ENCODE measurements at regions not wholly inside any gene's neighbourhood (a gene's known extent, or its start where the extent isn't known, plus 50 kb on each side); places are given as distances from the start of the nearest gene placed in this dataset.

GRCh38 chr14:49050822-49051221 lies 535.4 kb downstream of the RPS29 start:
- Histone ChIP-seq H3K27ac (ENCODE audit: low read depth, low read length, poor library complexity, severe bottlenecking) (no peak overlapping the region), H3K9ac (ENCODE audit: low read length) (no peak overlapping the region), H2AFZ (ENCODE audit: low read length) (no peak overlapping the region), H3K4me3 (ENCODE audit: low read depth, low read length, poor library complexity, severe bottlenecking) (no peak overlapping the region), H3K27me3 (ENCODE audit: insufficient read depth, low read length) (no peaks in the 10 kb centered on the region), H3F3A (ENCODE audit: insufficient read depth, low read length) (no peaks in the 10 kb centered on the region), H4K20me1 (ENCODE audit: insufficient read depth, low read length) (no peaks in the 10 kb centered on the region), H3K36me3 (ENCODE audit: insufficient read depth, low read length) (no peaks in the 10 kb centered on the region), H3K4me1 (ENCODE audit: insufficient read depth, low read length, severe bottlenecking) (no peaks in the 10 kb centered on the region), H3K9me2 (ENCODE audit: low read depth, low read length) (no peaks in the 10 kb centered on the region), H3K79me2 (ENCODE audit: insufficient read depth, low read length) (no peaks in the 10 kb centered on the region), H3K9me3 (ENCODE audit: low read length) (no peaks in the 10 kb centered on the region), H3K4me2 (ENCODE audit: low read length) (no peak overlapping the region)
- TF ChIP-seq CTCF (IDR thresholded peaks at IDR 0.05; ENCODE audit: low read length): no peak
- no peak for TF ChIP-seq EZH2 (IDR thresholded peaks at IDR 0.05; ENCODE audit: borderline replicate concordance, low read length)

GRCh38 chr14:49049711-49050110 lies 536.5 kb downstream of the RPS29 start:
- Histone ChIP-seq H3F3A (ENCODE audit: insufficient read depth, low read length) (no peaks in the 10 kb centered on the region), H3K79me2 (ENCODE audit: insufficient read depth, low read length) (no peaks in the 10 kb centered on the region)

GRCh38 chr14:49044981-49045380 lies 541.2 kb downstream of the RPS29 start:
- no peaks in the 10 kb centered on the region for H3K79me2 ChIP-seq (ENCODE audit: insufficient read depth, low read length)
- no peak overlapping the region for H3K4me2 ChIP-seq (ENCODE audit: low read length)
- no peak overlapping the region for H3K9ac ChIP-seq (ENCODE audit: low read length)
- no peaks in the 10 kb centered on the region for H3K4me1 ChIP-seq (ENCODE audit: insufficient read depth, low read length, severe bottlenecking)
- no peak overlapping the region for H3K4me3 ChIP-seq (ENCODE audit: low read depth, low read length, poor library complexity, severe bottlenecking)
- TF ChIP-seq CTCF (IDR thresholded peaks at IDR 0.05; ENCODE audit: low read length) (no peak), EZH2 (IDR thresholded peaks at IDR 0.05; ENCODE audit: borderline replicate concordance, low read length) (no peak)
- no peaks in the 10 kb centered on the region for H3K9me2 ChIP-seq (ENCODE audit: low read depth, low read length)
- no peaks in the 10 kb centered on the region for H3K9me3 ChIP-seq (ENCODE audit: low read length)
- no peaks in the 10 kb centered on the region for H3F3A ChIP-seq (ENCODE audit: insufficient read depth, low read length)
- H3K27me3 ChIP-seq (ENCODE audit: insufficient read depth, low read length): no peaks in the 10 kb centered on the region
- no peak overlapping the region for H2AFZ ChIP-seq (ENCODE audit: low read length)
- no peak overlapping the region for H3K27ac ChIP-seq (ENCODE audit: low read depth, low read length, poor library complexity, severe bottlenecking)
- H3K36me3 ChIP-seq (ENCODE audit: insufficient read depth, low read length): no peaks in the 10 kb centered on the region
- no peaks in the 10 kb centered on the region for H4K20me1 ChIP-seq (ENCODE audit: insufficient read depth, low read length)

More at GRCh38 chr14:49049711-49050110, 536.5 kb downstream of the RPS29 start:
- Histone ChIP-seq H3K4me2 (ENCODE audit: low read length) (no peak overlapping the region), H3K9me2 (ENCODE audit: low read depth, low read length) (no peaks in the 10 kb centered on the region), H3K4me3 (ENCODE audit: low read depth, low read length, poor library complexity, severe bottlenecking) (no peak overlapping the region), H3K36me3 (ENCODE audit: insufficient read depth, low read length) (no peaks in the 10 kb centered on the region), H3K27ac (ENCODE audit: low read depth, low read length, poor library complexity, severe bottlenecking) (no peak overlapping the region), H3K27me3 (ENCODE audit: insufficient read depth, low read length) (no peaks in the 10 kb centered on the region), H3K9me3 (ENCODE audit: low read length) (no peaks in the 10 kb centered on the region), H4K20me1 (ENCODE audit: insufficient read depth, low read length) (no peaks in the 10 kb centered on the region), H2AFZ (ENCODE audit: low read length) (no peak overlapping the region), H3K9ac (ENCODE audit: low read length) (no peak overlapping the region), H3K4me1 (ENCODE audit: insufficient read depth, low read length, severe bottlenecking) (no peaks in the 10 kb centered on the region)
- TF ChIP-seq EZH2 (IDR thresholded peaks at IDR 0.05; ENCODE audit: borderline replicate concordance, low read length) (no peak), CTCF (IDR thresholded peaks at IDR 0.05; ENCODE audit: low read length) (no peak)
